Stromal cell of bone marrow (primary cell): ENCODE measurements at regions not wholly inside any gene's neighbourhood (a gene's known extent, or its start where the extent isn't known, plus 50 kb on each side); places are given as distances from the start of the nearest gene placed in this dataset.

ENCODE experiments used
- DNase-seq: peaks from one replicate; pipeline ENCODE4 v3.0.0-alpha.2; 2012; ENCODE audit warnings: low read depth

GRCh38 chr2:138841459-138841858, 61.3 kb upstream of the NXPH2 start:
- no peak for DNase-seq

- DNase-seq, result no peak
Measured at GRCh38 chr2:138838851-138839620, 58.8 kb upstream of the NXPH2 start.

- no peak for DNase-seq
Measured at GRCh38 chr2:138831691-138832090, 51.5 kb upstream of the NXPH2 start.

GRCh38 chr2:138831154-138831553, 51.0 kb upstream of the NXPH2 start:
- DNase-seq, result no peak

GRCh38 chr2:138830547-138830946, 50.4 kb upstream of the NXPH2 start:
- DNase-seq, result no peak
